Transverse colon (tissue), 4 donors: ENCODE measurements at regions not wholly inside any gene's neighbourhood (a gene's known extent, or its start where the extent isn't known, plus 50 kb on each side); places are given as distances from the start of the nearest gene placed in this dataset.

Source experiments
- EP300 ChIP-seq: sonication (generic); formaldehyde crosslinking; IDR thresholded peaks from one replicate; pipeline ENCODE4 v1.6.1; 2017; ENCODE audit warnings: antibody characterized with exemption, low read depth
- POLR2A ChIP-seq: fragments of 450-650 bp; IDR thresholded peaks from one replicate; pipeline ENCODE4 v1.6.1; 2016; ENCODE audit warnings: antibody characterized with exemption, mild to moderate bottlenecking, moderate library complexity
- POLR2AphosphoS5 ChIP-seq, 3 donors: sonication (generic); formaldehyde crosslinking; IDR thresholded peaks; one replicate each; pipeline ENCODE4 v1.6.1; 2016; ENCODE audit warnings: antibody characterized with exemption in 3 of 3
- TF ChIP-seq, protein P1 (sequence below), 5 experiments: fragments of 200-600 bp in 3 of 5; fragments of 450-650 bp in 2 of 5; sonication (generic) in 3 of 5; IDR thresholded peaks; 1 replicate in 2 of 5; 2 replicates in 3 of 5; pipeline ENCODE4 v1.5.1; 2016 to 2017; ENCODE audit warnings: antibody characterized with exemption in 5 of 5, inconsistent platforms in 3 of 5, mild to moderate bottlenecking in 2 of 5, moderate library complexity in 1 of 5

DNA sequence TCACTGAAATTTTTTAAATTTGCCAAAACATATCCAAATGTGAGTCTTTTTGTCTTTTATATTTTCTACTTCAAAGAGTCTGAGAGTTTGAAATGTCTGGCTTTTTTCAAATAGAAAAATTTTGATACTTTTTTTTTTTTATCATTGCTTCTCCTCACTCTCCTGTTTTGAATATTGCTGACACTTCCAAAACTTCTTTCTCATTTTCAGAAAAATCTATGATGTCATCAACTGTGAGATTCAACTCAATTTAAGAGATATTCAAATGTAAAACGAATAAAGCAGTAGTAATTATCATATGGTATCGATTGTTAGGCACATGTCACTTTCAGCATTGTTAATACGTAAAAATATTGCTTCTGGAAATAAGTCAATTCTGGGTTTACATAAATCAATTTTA lies 505.8 kb upstream of the STEAP1 start:
- no peak for TF ChIP-seq POLR2AphosphoS5 (IDR thresholded peaks at IDR 0.05)
- no peak for TF ChIP-seq EP300
- TF ChIP-seq, protein P1, sequence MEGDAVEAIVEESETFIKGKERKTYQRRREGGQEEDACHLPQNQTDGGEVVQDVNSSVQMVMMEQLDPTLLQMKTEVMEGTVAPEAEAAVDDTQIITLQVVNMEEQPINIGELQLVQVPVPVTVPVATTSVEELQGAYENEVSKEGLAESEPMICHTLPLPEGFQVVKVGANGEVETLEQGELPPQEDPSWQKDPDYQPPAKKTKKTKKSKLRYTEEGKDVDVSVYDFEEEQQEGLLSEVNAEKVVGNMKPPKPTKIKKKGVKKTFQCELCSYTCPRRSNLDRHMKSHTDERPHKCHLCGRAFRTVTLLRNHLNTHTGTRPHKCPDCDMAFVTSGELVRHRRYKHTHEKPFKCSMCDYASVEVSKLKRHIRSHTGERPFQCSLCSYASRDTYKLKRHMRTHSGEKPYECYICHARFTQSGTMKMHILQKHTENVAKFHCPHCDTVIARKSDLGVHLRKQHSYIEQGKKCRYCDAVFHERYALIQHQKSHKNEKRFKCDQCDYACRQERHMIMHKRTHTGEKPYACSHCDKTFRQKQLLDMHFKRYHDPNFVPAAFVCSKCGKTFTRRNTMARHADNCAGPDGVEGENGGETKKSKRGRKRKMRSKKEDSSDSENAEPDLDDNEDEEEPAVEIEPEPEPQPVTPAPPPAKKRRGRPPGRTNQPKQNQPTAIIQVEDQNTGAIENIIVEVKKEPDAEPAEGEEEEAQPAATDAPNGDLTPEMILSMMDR (IDR thresholded peaks at IDR 0.05): no peak
- TF ChIP-seq POLR2A: no peak
